GM19395 (cell line): ENCODE measurements at regions not wholly inside any gene's neighbourhood (a gene's known extent, or its start where the extent isn't known, plus 50 kb on each side); places are given as distances from the start of the nearest gene placed in this dataset.
A peak's percentile ranks its signal among the peaks of the same experiment; 100 is the strongest.
"Not testable (repeated sequence)": the region's sequence is repeated elsewhere in the genome, so short reads cannot be mapped to it uniquely, and the experiment has no call there.

Source experiments
- ATAC-seq: cut with Tn5 transposase; IDR thresholded peaks from one replicate; pipeline ENCODE4 v1.9.1; 2021; ENCODE audit warnings: mild to moderate bottlenecking, moderate library complexity; ENCODE audit not compliant: unreplicated experiment

DNA sequence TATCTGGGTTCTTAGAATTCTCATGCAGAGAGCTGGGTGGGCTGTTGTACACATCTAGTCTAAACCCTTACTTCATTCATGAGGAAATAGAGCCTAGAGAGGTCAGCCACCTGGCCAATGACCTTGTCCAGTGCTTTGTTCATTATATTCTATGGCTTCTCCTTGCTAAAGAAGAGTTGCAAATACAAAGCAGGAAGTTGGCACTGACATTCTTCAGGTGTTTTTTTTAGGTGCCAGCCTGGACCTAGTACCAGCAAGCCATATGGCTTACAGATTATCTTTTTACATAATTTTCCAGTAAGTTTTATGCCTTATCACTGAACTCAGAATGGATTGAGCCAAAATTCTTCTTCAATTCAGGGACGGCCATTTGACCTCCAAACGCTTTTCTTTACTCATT is 54.7 kb upstream of the PGM2 start:
- ATAC-seq: no peak

GRCh38 chr4:37770016-37770415 is 56.5 kb upstream of the PGM2 start:
- ATAC-seq: no peak

DNA sequence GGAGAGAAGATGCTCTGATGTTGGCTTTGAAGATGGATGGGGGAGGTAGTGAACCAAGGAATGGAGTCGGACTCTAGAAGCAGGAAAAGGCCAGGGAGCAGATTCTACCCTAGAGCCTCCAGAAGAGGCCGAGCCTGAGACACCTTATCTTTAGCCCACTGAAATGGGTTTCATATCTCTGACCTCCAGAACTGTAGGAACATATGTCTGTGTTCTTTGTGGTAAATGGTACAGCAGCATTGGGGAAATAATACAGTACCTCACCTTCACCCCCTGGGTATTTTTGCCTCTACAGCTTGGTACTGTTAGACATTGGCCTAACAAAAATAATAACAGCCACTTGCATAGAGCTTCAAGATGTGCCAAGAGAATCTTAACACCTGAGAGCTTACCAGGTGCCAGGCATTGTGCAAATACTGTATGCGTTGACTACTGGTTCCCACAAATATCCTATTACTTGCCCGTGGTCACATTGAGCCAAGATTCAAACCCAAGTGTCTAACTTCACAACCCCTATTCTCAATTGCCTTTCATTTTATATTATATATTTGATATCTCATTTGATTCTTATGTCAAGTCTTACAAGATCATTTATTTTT is 57.0 kb upstream of the PGM2 start:
- no peak for ATAC-seq

GRCh38 chr4:37767546-37767945 is 58.9 kb upstream of the PGM2 start:
- ATAC-seq: no peak

- no peak for ATAC-seq
Measured at GRCh38 chr4:37767019-37767418, 59.5 kb upstream of the PGM2 start.

GRCh38 chr4:37765741-37766140 is 60.7 kb upstream of the PGM2 start:
- peak; percentile 75 for ATAC-seq

DNA sequence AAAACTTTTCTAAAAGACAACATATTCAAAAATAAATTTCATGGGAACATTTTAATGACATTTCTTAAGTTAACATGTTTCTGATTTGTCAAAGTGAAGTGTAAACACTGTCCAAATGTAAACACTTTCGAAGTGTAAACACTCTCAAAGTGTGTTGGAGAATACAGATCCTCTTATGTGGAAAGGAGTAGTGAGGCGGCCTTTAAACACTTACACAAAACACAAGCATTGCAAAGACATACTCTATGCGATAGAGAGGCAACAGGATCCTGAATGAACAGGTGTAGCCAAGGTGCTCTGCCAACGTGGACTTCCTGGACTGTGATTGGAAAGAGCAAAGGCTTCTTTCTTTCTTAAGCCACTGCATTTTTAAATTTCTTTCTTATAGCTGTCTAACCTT is 62.7 kb upstream of the PGM2 start:
- no peak for ATAC-seq

GRCh38 chr4:37762991-37763368 is 63.5 kb upstream of the PGM2 start:
- no peak for ATAC-seq

- ATAC-seq: no peak
Measured at GRCh38 chr4:37762294-37762990, 64.0 kb upstream of the PGM2 start.

DNA sequence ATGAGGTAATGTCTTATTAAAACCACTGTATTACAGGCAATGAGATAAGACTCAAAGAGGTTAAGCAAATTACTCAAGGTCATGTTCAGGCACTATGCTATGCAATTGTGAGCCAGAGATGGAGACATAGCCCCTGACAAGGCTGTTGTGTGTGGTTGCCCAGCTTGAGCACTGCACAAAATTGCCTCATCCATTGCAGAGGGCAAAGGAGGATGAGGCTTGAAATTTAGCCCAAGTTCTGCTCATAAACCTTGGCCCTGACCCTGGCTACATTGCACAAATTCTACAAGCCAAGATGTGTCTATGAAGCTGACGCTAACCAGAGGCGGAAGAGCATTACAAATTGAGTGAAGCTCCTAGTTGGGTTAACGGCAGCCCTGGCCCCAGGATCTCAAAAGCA is 65.6 kb upstream of the PGM2 start:
- ATAC-seq: no peak

DNA sequence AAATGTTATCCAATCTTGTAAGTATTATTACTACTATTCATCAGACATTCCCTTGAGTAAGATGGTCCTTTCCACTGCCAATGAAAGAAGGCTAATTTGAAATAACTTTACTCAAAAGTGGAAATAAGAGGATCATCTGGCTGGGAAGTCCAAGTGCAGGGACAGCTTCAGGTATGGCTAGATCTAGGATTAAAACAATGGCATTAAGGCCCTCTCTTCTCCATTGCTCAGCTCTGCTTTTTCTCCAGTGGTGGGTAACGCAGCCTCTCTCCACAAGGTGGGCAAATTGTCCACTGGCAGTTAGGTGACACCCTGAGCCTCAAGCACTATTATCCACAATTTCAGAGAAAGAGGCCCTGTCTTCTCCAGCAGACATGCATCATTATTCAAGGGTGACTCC is 66.7 kb upstream of the PGM2 start:
- ATAC-seq: no peak

DNA sequence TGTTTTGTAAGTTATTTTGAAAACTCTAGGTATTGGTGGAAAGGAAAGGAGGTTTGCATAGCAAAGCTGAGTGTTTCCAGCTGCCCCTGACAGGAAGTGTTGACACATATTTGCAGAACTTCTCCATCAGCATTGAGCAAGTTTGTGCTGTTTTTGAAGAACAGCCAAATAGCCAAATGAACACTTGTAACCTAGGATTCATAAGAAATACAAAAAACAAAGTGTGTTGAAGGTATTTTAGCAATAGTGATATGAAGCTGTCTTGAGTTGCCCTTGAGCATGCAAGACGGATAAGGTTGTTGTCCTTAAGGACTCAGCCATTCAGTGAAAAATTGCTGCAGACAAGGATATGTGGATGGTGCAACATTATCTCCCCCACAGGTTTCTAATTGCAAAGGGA is 68.3 kb upstream of the PGM2 start:
- ATAC-seq: no peak

DNA sequence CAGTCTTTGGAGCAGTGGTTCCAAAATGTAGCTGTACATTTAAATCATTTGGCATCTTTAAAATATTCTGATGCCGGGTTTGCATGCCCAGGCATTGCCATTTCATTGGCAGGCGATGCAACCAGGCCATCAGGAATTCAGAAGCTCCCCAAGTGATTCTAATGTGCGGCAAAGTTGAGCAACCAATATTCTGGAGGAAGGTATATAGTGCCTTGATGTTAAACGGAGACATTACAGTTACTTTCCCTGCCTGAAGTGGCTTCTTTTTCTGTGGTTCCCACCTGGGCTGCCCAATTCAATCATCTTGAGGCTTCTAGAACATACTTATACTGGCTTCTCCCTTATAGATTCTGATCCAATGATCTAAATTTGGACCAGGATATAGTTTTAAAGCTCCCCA is 68.7 kb upstream of the PGM2 start:
- ATAC-seq: no peak

- ATAC-seq: no peak
Measured at GRCh38 chr4:37757121-37757520, 69.4 kb upstream of the PGM2 start.

- ATAC-seq: peak; percentile 52
Measured at GRCh38 chr4:37754410-37755185, 68.4 kb upstream of the RELL1 start.

DNA sequence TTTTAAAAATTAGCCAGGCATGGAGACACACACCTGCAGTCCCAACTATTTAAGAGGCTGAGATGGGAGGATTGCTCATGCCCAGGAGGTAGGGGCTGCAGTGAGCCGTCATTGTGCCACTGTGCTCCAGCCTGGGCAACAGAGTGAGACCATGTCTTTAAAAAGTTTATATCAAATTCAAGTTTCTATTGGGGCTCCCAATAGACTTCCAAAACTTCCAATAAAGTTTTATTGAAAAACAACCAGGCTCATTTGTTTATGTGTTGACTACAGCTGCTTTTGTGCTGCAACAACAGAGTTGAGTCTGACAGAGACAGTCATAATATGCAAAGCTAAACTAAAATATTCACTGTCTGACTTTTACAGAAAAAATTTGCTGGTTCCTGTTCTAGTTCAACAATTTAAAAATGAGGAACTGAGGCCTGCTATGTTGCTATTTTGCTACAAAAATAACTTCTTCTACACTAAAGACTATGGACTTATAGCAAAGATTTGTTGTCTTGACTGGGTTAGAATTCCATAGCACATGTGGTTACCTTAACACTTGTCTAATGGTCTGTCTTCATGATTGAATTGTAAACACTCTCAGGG is 63.3 kb upstream of the RELL1 start:
- peak; percentile 78 for ATAC-seq

- ATAC-seq: no peak
Measured at GRCh38 chr4:37748485-37748884, 62.3 kb upstream of the RELL1 start.

GRCh38 chr4:37747772-37748330 is 61.7 kb upstream of the RELL1 start:
- ATAC-seq: no peak

GRCh38 chr4:37746852-37747251 is 60.7 kb upstream of the RELL1 start:
- ATAC-seq: not testable (repeated sequence)

GRCh38 chr4:37745946-37746345 is 59.8 kb upstream of the RELL1 start:
- ATAC-seq: no peak

DNA sequence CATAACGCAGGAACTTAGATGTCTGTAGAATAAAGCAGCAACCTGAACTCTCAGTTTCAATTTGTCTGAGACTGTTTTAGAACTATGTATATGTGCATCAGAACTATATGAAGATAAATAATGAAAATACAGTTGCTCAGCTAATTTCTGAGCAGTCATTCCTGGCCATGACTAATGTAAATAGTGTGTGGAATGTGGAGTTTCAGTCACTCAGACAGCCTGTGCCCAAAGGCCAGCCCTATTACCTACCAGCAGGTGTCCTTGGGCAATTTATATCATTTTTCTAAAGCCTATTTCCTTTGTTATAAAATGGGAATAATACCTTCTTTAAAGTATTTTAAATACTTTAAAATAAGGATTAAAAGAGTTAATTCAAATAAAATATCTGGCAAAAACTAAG is 56.0 kb upstream of the RELL1 start:
- no peak for ATAC-seq

DNA sequence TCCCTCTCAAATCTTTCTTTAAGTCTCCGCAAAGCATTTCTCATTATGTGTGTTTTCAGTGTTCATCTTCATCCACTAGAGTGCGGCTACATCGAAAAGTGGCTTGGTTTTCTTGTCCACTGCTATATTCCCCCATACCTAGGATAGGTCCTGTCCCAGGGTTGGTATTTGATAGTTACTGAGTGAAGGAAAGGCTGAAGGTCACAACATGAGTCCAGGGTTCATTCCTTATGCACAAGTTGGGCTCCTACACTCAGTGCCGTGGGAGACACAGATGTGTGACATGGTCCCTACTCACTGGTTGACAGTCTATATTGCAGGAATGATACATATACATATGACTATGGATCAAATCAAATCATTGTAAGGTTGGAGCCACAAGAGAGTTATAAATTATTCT is 55.4 kb upstream of the RELL1 start:
- no peak for ATAC-seq
